COLO829 (cell line): ENCODE measurements at regions not wholly inside any gene's neighbourhood (a gene's known extent, or its start where the extent isn't known, plus 50 kb on each side); places are given as distances from the start of the nearest gene placed in this dataset.

Experiments
- DNase-seq: peaks from one replicate; pipeline ENCODE4 v3.0.0; 2012; ENCODE audit warnings: low spot score

- no peak for DNase-seq
These were observed 132.7 kb upstream of the NDUFV2 start for GRCh38 chr18:8969639-8970390.

GRCh38 chr18:8970843-8971242 is 131.7 kb upstream of the NDUFV2 start:
- DNase-seq = no peak

- DNase-seq = no peak
These were observed 130.4 kb upstream of the NDUFV2 start for GRCh38 chr18:8972116-8972515.

- DNase-seq = no peak
These were observed 128.2 kb upstream of the NDUFV2 start for GRCh38 chr18:8974279-8974678.

GRCh38 chr18:8974696-8975095 is 127.8 kb upstream of the NDUFV2 start:
- DNase-seq = no peak

GRCh38 chr18:8975624-8976023 is 126.9 kb upstream of the NDUFV2 start:
- DNase-seq = no peak

GRCh38 chr18:8976606-8977005 is 125.9 kb upstream of the NDUFV2 start:
- DNase-seq = no peak

GRCh38 chr18:8977166-8977565 is 125.3 kb upstream of the NDUFV2 start:
- DNase-seq = no peak

GRCh38 chr18:8977701-8978100 is 124.8 kb upstream of the NDUFV2 start:
- DNase-seq = no peak

GRCh38 chr18:8978394-8978793 is 124.1 kb upstream of the NDUFV2 start:
- no peak for DNase-seq

- no peak for DNase-seq
These were observed 123.1 kb upstream of the NDUFV2 start for GRCh38 chr18:8979258-8979988.

GRCh38 chr18:8980496-8980895 is 122.0 kb upstream of the NDUFV2 start:
- no peak for DNase-seq

GRCh38 chr18:8980918-8981317 is 121.6 kb upstream of the NDUFV2 start:
- no peak for DNase-seq

GRCh38 chr18:8982416-8983183 is 119.9 kb upstream of the NDUFV2 start:
- peak; percentile 39 for DNase-seq

GRCh38 chr18:8983195-8983594 is 119.3 kb upstream of the NDUFV2 start:
- DNase-seq = no peak

GRCh38 chr18:8984131-8984721 is 118.3 kb upstream of the NDUFV2 start:
- DNase-seq = no peak

GRCh38 chr18:8987241-8987640 is 115.3 kb upstream of the NDUFV2 start:
- no peak for DNase-seq

GRCh38 chr18:8988260-8988871 is 114.1 kb upstream of the NDUFV2 start:
- peak; percentile 30 for DNase-seq

GRCh38 chr18:8989017-8989416 is 113.5 kb upstream of the NDUFV2 start:
- DNase-seq = no peak

- DNase-seq = no peak
These were observed 112.6 kb upstream of the NDUFV2 start for GRCh38 chr18:8989855-8990254.

GRCh38 chr18:8990276-8991031 is 112.0 kb upstream of the NDUFV2 start:
- no peak for DNase-seq
